Uterus (tissue), 3 donors: ENCODE measurements at regions not wholly inside any gene's neighbourhood (a gene's known extent, or its start where the extent isn't known, plus 50 kb on each side); places are given as distances from the start of the nearest gene placed in this dataset.
"Not testable (repeated sequence)": the region's sequence is repeated elsewhere in the genome, so short reads cannot be mapped to it uniquely, and the experiment has no call there.

Source experiments
- DNase-seq, 2 donors: peaks; one replicate each; pipeline ENCODE4 v3.0.0-alpha.2; 2019 to 2020
- H3K27ac ChIP-seq, 2 donors: fragments of 200-600 bp; sonication (generic); 1 replicate in 1 of 2; 2 replicates in 1 of 2; pipeline ENCODE4 v1.5.1; 2016 to 2018
- H3K27me3 ChIP-seq, 2 donors: fragments of 200-600 bp; sonication (generic); one replicate each; pipeline ENCODE4 v1.5.1; 2018 to 2019; ENCODE audit warnings: control low read depth in 1 of 2
- H3K36me3 ChIP-seq, 2 donors: fragments of 200-600 bp; sonication (generic); one replicate each; pipeline ENCODE4 v1.5.1; 2019; ENCODE audit warnings: control low read depth in 1 of 2
- H3K4me1 ChIP-seq, 2 donors: fragments of 200-600 bp; sonication (generic); one replicate each; pipeline ENCODE4 v1.5.1; 2018 to 2019; ENCODE audit warnings: control low read depth in 1 of 2
- H3K4me3 ChIP-seq, 2 donors: fragments of 200-600 bp; sonication (generic); 1 replicate in 1 of 2; 2 replicates in 1 of 2; pipeline ENCODE4 v1.5.1; 2018 to 2019; ENCODE audit warnings: mild to moderate bottlenecking in 1 of 2
- H3K9me3 ChIP-seq, 2 donors: fragments of 200-600 bp; sonication (generic); one replicate each; pipeline ENCODE4 v1.5.1; 2019; ENCODE audit warnings: control low read depth in 1 of 2
- CTCF ChIP-seq, 4 experiments: fragments of 200-600 bp in 2 of 4; fragments of 450-650 bp in 2 of 4; sonication (generic) in 2 of 4; IDR thresholded peaks; one replicate each; pipeline ENCODE4 v1.5.1; 2016 to 2019; ENCODE audit warnings: antibody characterized with exemption in 4 of 4, mild to moderate bottlenecking in 2 of 4, moderate library complexity in 1 of 4
- POLR2A ChIP-seq, 2 donors: fragments of 450-650 bp; IDR thresholded peaks; one replicate each; pipeline ENCODE4 v1.6.1; 2016; ENCODE audit warnings: antibody characterized with exemption in 2 of 2, mild to moderate bottlenecking in 1 of 2, moderate library complexity in 1 of 2
- intact Hi-C: fragments of 100-400 bp; cut with DNase I; formaldehyde crosslinking; loops from one replicate; pipeline ENCODE4 v1.15.1; 2023; ENCODE audit warnings: low total_unique reads
- donor health status: DM: yes; HTN: yes; CAD: no.

DNA sequence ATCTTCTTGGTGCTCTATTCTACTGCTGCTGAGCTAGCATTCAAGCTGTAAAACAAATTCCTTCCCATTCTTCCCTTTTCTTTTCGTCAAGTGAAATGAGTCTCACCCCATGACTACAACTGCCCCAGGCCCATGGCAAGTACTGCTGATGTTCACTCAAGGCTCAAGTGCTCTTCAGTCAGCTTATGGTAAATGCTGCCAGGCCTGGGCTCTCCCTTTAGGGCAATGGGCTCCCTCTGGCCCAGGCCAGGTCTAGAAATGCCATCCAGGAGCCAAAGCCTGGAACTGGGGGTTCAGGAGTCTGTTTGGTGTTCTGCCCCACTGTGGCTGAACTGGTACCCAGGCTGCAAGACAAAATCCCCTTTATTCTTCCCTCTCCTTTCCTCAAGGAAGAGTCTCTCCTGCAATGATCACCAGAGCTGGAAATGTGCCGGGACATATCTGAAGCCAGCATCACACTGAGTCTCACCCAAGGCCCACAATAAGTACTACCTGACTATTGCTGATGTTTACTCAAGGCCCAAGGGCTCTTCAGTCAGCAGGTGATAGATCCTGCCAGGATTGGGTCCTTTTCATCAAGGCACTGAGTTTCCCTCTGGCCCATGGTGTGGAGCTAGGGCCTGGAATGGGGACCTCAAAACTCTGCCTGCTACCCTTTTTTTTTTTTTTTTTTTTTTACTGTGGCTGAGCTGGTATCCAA is 205.0 kb upstream of the STAC start:
- Histone ChIP-seq H3K27ac (no peak overlapping the region), H3K4me3 (no peak overlapping the region), H3K9me3 (no peaks in the 10 kb centered on the region), H3K36me3 (no peaks in the 10 kb centered on the region), H3K27me3 (no peaks in the 10 kb centered on the region), H3K4me1 (no peaks in the 10 kb centered on the region)
- intact Hi-C loops: no loop called here
- DNase-seq: no peak
- TF ChIP-seq POLR2A (IDR thresholded peaks at IDR 0.05) (no peak), CTCF (IDR thresholded peaks at IDR 0.05) (no peak)

DNA sequence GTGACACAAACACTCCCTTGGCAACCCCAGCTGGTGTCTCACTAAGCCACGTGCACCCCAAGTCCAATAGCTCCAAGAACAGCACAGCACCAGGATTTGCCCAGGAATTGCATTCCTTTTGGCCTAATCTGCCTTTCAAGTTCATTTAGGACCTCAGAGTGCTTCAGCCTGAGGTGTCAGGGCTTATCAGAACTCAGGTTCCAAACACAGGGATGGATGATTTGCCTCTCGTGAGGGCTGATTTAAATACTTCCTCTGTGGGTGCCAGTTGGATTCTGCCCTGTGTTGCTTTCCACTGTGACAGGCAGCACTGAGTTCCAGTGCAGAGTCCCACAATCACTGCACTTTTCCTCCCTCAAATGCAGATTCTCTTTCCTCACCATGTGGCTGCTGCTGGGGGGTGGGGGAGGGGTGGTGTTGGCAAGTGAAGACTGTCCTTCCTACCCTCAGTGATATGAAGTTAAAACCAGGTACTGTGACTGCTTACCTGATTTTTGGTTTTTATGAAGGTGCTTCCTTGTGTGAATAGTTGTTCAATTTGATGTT is 204.3 kb upstream of the STAC start:
- no peak for DNase-seq
- intact Hi-C loops: no loop called here
- Histone ChIP-seq H3K36me3 (no peaks in the 10 kb centered on the region), H3K9me3 (no peaks in the 10 kb centered on the region), H3K4me3 (no peak overlapping the region), H3K27ac (no peak overlapping the region), H3K4me1 (no peaks in the 10 kb centered on the region), H3K27me3 (no peaks in the 10 kb centered on the region)
- TF ChIP-seq CTCF (IDR thresholded peaks at IDR 0.05) (no peak), POLR2A (IDR thresholded peaks at IDR 0.05) (no peak)

GRCh38 chr3:36178018-36178417 is 202.3 kb upstream of the STAC start:
- Histone ChIP-seq H3K4me1 (no peaks in the 10 kb centered on the region), H3K36me3 (no peaks in the 10 kb centered on the region), H3K9me3 (no peaks in the 10 kb centered on the region), H3K4me3 (no peak overlapping the region), H3K27ac (no peak overlapping the region), H3K27me3 (no peaks in the 10 kb centered on the region)
- intact Hi-C loops: no loop called here
- no peak for DNase-seq
- TF ChIP-seq CTCF (IDR thresholded peaks at IDR 0.05) (no peak), POLR2A (IDR thresholded peaks at IDR 0.05) (no peak)

GRCh38 chr3:36182024-36182423 is 198.3 kb upstream of the STAC start:
- Histone ChIP-seq H3K4me1 (no peaks in the 10 kb centered on the region), H3K9me3 (no peaks in the 10 kb centered on the region), H3K27ac (no peak overlapping the region), H3K4me3 (no peak overlapping the region), H3K27me3 (no peaks in the 10 kb centered on the region), H3K36me3 (no peaks in the 10 kb centered on the region)
- no peak for DNase-seq
- TF ChIP-seq POLR2A (IDR thresholded peaks at IDR 0.05) (no peak), CTCF (IDR thresholded peaks at IDR 0.05) (no peak)
- intact Hi-C loops: no loop called here

DNA sequence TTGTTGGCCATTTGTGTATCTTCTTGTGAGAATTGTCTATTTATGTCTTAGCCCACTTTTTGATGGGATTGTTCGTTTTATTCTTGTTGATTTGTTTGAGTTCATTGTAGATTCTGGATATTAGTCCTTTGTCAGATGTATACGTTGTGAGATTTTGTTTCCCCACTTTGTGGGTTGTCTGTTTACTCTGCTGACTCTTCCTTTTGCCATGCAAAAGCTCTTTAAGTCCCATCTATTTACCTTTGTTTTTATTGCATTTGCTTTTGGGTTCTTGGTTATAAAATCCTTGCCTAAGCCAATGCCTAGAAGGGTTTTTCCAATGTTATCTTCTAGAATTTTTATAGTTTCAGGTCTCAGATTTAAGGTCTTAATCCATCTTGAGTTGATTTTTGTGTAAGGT is 193.1 kb upstream of the STAC start:
- H3K9me3 ChIP-seq, H3K27ac ChIP-seq, H3K4me1 ChIP-seq, H3K36me3 ChIP-seq, intact Hi-C loops, DNase-seq, H3K27me3 ChIP-seq, H3K4me3 ChIP-seq: not testable (repeated sequence)
